GM12892 (cell line): ENCODE measurements at regions not wholly inside any gene's neighbourhood (a gene's known extent, or its start where the extent isn't known, plus 50 kb on each side); places are given as distances from the start of the nearest gene placed in this dataset.

Source experiments
- POLR2AphosphoS5 ChIP-seq: IDR thresholded peaks from 2 replicates; pipeline ENCODE4 v1.6.1; 2011; ENCODE audit warnings: low read depth, low read length, control low read depth
- TAF1 ChIP-seq: IDR thresholded peaks from 2 replicates; pipeline ENCODE4 v1.6.1; 2011; ENCODE audit warnings: low read depth, mild to moderate bottlenecking, control low read depth, low read length, borderline replicate concordance

DNA sequence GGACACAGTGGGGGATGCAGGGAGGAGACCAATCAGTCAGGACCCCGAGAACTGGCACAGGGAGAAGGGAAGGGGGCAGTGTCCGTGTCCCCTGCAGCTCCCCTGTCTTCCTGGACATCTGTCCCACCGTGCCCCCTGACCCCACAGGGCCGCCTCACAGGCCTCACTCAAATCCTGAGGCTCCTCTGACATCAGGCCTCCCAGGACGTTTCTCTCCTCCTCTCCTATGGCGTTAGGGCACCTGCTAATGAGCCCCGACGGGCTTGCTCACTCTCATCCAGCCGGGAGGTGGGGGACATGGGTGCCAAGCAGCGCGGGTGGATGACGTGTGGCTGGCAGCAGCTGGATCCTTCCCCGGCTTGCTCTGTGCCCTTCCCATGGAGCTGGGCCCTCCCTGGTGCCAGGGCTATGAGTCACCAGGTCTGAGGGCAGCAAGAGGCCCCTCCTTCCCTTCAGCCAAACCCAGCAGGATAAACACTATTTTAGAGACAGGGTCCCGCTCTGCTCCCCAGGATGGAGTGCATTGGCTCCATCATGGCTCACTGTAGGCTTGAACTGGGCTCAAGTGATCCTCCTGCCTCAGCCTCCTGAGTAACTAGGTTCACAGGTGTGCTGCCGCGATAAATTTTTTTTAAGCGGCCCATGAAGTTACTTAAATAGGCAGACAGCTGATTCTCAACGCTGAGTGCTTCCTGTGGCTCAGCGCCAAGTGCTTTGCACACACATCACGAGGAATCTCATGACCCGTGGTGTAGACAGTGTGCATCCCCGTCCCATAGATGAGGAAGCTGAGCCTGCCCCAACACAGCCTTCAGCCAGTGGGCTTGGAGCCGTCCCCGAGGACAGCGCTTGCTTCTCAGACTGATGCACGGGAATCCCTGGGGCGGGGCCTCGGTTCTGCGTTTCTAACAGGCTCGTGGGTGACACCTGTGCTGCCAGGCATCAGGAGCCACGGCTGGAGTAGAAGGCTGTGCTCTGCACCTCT lies 64.5 kb upstream of the HDAC4 start:
- TF ChIP-seq POLR2AphosphoS5 (no peak), TAF1 (no peak)
